Neural progenitor cell (in vitro differentiated cells): ENCODE measurements at regions not wholly inside any gene's neighbourhood (a gene's known extent, or its start where the extent isn't known, plus 50 kb on each side); places are given as distances from the start of the nearest gene placed in this dataset.
"Not testable (repeated sequence)": the region's sequence is repeated elsewhere in the genome, so short reads cannot be mapped to it uniquely, and the experiment has no call there.

Experiments used
- DNase-seq: peaks from one replicate; pipeline ENCODE4 v3.0.0-alpha.2; 2016; ENCODE audit warnings: low spot score
- H2AFZ ChIP-seq: fragments of 200-600 bp; sonication (generic); replicated peaks from 2 replicates; pipeline ENCODE4 v1.6.1; 2016; ENCODE audit warnings: antibody characterized with exemption
- H3F3A ChIP-seq: fragments of 200-600 bp; sonication (generic); 2 replicates; pipeline ENCODE4 v1.6.1; 2016; ENCODE audit warnings: antibody characterized with exemption, low read depth
- H3K27ac ChIP-seq: fragments of 200-600 bp; sonication (generic); 2 replicates; pipeline ENCODE4 v1.5.1; 2016; ENCODE audit warnings: mild to moderate bottlenecking
- H3K27me3 ChIP-seq: fragments of 200-600 bp; sonication (generic); 2 replicates; pipeline ENCODE4 v1.6.1; 2016; ENCODE audit warnings: mild to moderate bottlenecking, moderate library complexity
- H3K36me3 ChIP-seq: fragments of 200-600 bp; sonication (generic); 2 replicates; pipeline ENCODE4 v1.5.1; 2016
- H3K4me1 ChIP-seq: fragments of 200-600 bp; sonication (generic); 2 replicates; pipeline ENCODE4 v1.6.1; 2016; ENCODE audit warnings: mixed run types
- H3K4me2 ChIP-seq: fragments of 200-600 bp; sonication (generic); 2 replicates; pipeline ENCODE4 v1.6.1; 2016
- H3K4me3 ChIP-seq: fragments of 200-600 bp; sonication (generic); 2 replicates; pipeline ENCODE4 v1.5.1; 2016
- H3K79me2 ChIP-seq: fragments of 200-600 bp; sonication (generic); 2 replicates; pipeline ENCODE4 v1.6.1; 2016; ENCODE audit warnings: low read depth
- H3K9ac ChIP-seq: fragments of 200-600 bp; sonication (generic); 2 replicates; pipeline ENCODE4 v1.6.1; 2016
- H3K9me3 ChIP-seq: fragments of 200-600 bp; sonication (generic); 2 replicates; pipeline ENCODE4 v1.5.1; 2016; ENCODE audit warnings: low read depth
- H4K20me1 ChIP-seq: fragments of 200-600 bp; sonication (generic); 2 replicates; pipeline ENCODE4 v1.6.1; 2016; ENCODE audit warnings: low read depth
- H3K27ac Mint-ChIP-seq: 3 replicates; pipeline ENCODE4 v1.8.0; 2021; ENCODE audit warnings: mixed read lengths
- H3K27me3 Mint-ChIP-seq: 2 replicates; pipeline ENCODE4 v1.8.0; 2022; ENCODE audit warnings: low read depth, mild to moderate bottlenecking, inconsistent platforms, moderate library complexity, mixed read lengths; ENCODE audit not compliant: insufficient read depth
- H3K36me3 Mint-ChIP-seq: 3 replicates; pipeline ENCODE4 v1.8.0; 2021; ENCODE audit warnings: mixed read lengths
- H3K4me1 Mint-ChIP-seq: 3 replicates; pipeline ENCODE4 v1.8.0; 2021; ENCODE audit warnings: mixed read lengths
- H3K4me3 Mint-ChIP-seq: 3 replicates; pipeline ENCODE4 v1.8.0; 2021; ENCODE audit warnings: mild to moderate bottlenecking, moderate library complexity, mixed read lengths
- H3K9me3 Mint-ChIP-seq: 3 replicates; pipeline ENCODE4 v1.8.0; 2020; ENCODE audit warnings: mixed read lengths
- CTCF ChIP-seq: fragments of 200-600 bp; sonication (generic); IDR thresholded peaks from 2 replicates; pipeline ENCODE4 v1.5.1; 2017; ENCODE audit warnings: antibody characterized with exemption, mild to moderate bottlenecking
- EZH2 ChIP-seq: fragments of 200-600 bp; sonication (generic); IDR thresholded peaks from 2 replicates; pipeline ENCODE4 v1.6.1; 2017; ENCODE audit warnings: antibody characterized with exemption, mild to moderate bottlenecking, moderate library complexity
- EZH2phosphoT487 ChIP-seq: fragments of 200-600 bp; sonication (generic); IDR thresholded peaks from 2 replicates; pipeline ENCODE4 v1.6.1; 2017; ENCODE audit warnings: antibody characterized with exemption

DNA sequence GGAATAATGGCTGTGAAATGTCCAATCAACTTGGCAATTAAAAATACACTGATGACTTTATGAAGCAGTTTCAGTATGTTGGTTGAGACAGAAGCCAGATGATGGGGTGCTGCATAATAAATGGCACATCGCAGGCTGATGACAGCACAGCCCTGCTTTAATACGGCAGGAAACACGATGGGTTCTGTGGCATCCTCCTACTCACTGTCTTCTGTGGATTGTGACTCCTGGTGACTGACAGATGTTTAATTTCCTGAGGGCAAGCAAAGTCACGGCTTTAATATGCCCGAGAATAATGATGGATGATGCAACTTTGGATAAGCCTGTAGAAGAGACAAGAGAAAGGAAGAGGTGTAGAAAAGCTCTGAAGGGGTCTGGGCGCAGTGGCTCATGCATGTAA lies 295.4 kb downstream of the TRIML1 start:
- Mint-ChIP-seq H3K9me3 (peaks cover 10% of the 10 kb centered on the region), H3K27ac (no peak overlapping the region), H3K4me1 (peaks cover 16% of the 10 kb centered on the region), H3K27me3 (peaks cover 4% of the 10 kb centered on the region), H3K36me3 (peaks cover 3% of the 10 kb centered on the region), H3K4me3 (no peak overlapping the region)
- Histone ChIP-seq H4K20me1 (no peaks in the 10 kb centered on the region), H3K9ac (no peak overlapping the region), H3K4me2 (no peak overlapping the region), H2AFZ (no peak overlapping the region), H3K27me3 (no peaks in the 10 kb centered on the region), H3F3A (peaks cover 14% of the 10 kb centered on the region), H3K9me3 (no peaks in the 10 kb centered on the region), H3K27ac (peak overlapping the region; percentile 79), H3K4me1 (peaks cover 19% of the 10 kb centered on the region), H3K79me2 (no peaks in the 10 kb centered on the region), H3K36me3 (no peaks in the 10 kb centered on the region), H3K4me3 (no peak overlapping the region)
- TF ChIP-seq EZH2 (no peak), EZH2phosphoT487 (no peak), CTCF (no peak)
- no peak for DNase-seq

- Histone ChIP-seq H3K27ac (no peak overlapping the region), H3K4me2 (no peak overlapping the region), H3K27me3 (no peaks in the 10 kb centered on the region), H3K4me3 (no peak overlapping the region), H3K9ac (no peak overlapping the region), H3F3A (peaks cover 14% of the 10 kb centered on the region), H3K79me2 (no peaks in the 10 kb centered on the region), H3K4me1 (peaks cover 17% of the 10 kb centered on the region), H4K20me1 (no peaks in the 10 kb centered on the region), H2AFZ (peak overlapping the region; percentile 40), H3K9me3 (no peaks in the 10 kb centered on the region), H3K36me3 (no peaks in the 10 kb centered on the region)
- no peak overlapping the region for H3K4me3 Mint-ChIP-seq
- DNase-seq = no peak
- H3K27me3 Mint-ChIP-seq = peaks cover 4% of the 10 kb centered on the region
- H3K27ac Mint-ChIP-seq = no peak overlapping the region
- no peak for TF ChIP-seq EZH2phosphoT487
- TF ChIP-seq EZH2 = no peak
- TF ChIP-seq CTCF = no peak
- peaks cover 10% of the 10 kb centered on the region for H3K9me3 Mint-ChIP-seq
- peaks cover 16% of the 10 kb centered on the region for H3K4me1 Mint-ChIP-seq
- peaks cover 3% of the 10 kb centered on the region for H3K36me3 Mint-ChIP-seq
Observed at GRCh38 chr4:188435381-188435780, 296.1 kb downstream of the TRIML1 start.

- no peak overlapping the region for H3K9ac ChIP-seq
- no peak for DNase-seq
- peaks cover 4% of the 10 kb centered on the region for H3K27me3 Mint-ChIP-seq
- no peaks in the 10 kb centered on the region for H3K36me3 ChIP-seq
- H3K4me1 Mint-ChIP-seq = peaks cover 14% of the 10 kb centered on the region
- H3K4me3 Mint-ChIP-seq = no peak overlapping the region
- no peaks in the 10 kb centered on the region for H3K27me3 ChIP-seq
- peaks cover 14% of the 10 kb centered on the region for H3F3A ChIP-seq
- TF ChIP-seq EZH2phosphoT487 (no peak), EZH2 (no peak), CTCF (no peak)
- no peak overlapping the region for H2AFZ ChIP-seq
- peaks cover 17% of the 10 kb centered on the region for H3K4me1 ChIP-seq
- peaks cover 4% of the 10 kb centered on the region for H3K9me3 Mint-ChIP-seq
- H3K36me3 Mint-ChIP-seq = peaks cover 1% of the 10 kb centered on the region
- H3K27ac Mint-ChIP-seq = no peak overlapping the region
- H4K20me1 ChIP-seq = no peaks in the 10 kb centered on the region
- no peak overlapping the region for H3K4me2 ChIP-seq
- H3K79me2 ChIP-seq = no peaks in the 10 kb centered on the region
- no peak overlapping the region for H3K4me3 ChIP-seq
- no peak overlapping the region for H3K27ac ChIP-seq
- H3K9me3 ChIP-seq = no peaks in the 10 kb centered on the region
Observed at GRCh38 chr4:188437535-188437934, 298.3 kb downstream of the TRIML1 start.

DNA sequence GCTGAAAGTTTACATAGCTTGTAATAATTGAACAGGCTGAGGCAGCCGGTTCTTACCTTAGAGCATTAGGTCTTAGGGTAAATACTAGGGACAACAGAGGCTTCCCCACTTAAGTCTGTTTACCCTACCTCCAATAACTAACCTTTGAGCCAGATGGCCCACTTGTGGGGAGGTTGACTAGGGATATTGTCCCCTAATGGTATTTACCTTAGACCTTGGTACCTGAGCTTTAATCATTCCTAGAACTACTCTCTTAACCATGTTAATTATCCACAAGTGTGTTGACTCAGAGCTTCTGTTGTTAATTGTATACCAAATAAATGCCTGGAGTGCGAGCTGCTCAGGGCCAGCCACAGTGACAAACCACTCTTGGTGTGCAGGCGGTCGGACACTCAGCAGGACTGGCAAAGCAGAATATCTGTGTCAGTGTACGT lies 299.2 kb downstream of the TRIML1 start:
- H3K4me3 Mint-ChIP-seq, H3K79me2 ChIP-seq, H3K27ac ChIP-seq, H3K4me2 ChIP-seq, H3K27ac Mint-ChIP-seq, DNase-seq, H4K20me1 ChIP-seq, H3K4me3 ChIP-seq, H3K27me3 ChIP-seq, H2AFZ ChIP-seq, H3K9ac ChIP-seq, H3K36me3 Mint-ChIP-seq, H3K9me3 Mint-ChIP-seq, H3K36me3 ChIP-seq, H3K27me3 Mint-ChIP-seq, H3K9me3 ChIP-seq, H3F3A ChIP-seq: not testable (repeated sequence)
- H3K4me1 ChIP-seq = peaks cover 13% of the 10 kb centered on the region
- H3K4me1 Mint-ChIP-seq = peaks cover 14% of the 10 kb centered on the region
